Panc1 (cell line): ENCODE measurements at regions not wholly inside any gene's neighbourhood (a gene's known extent, or its start where the extent isn't known, plus 50 kb on each side); places are given as distances from the start of the nearest gene placed in this dataset.

Source experiments
- ATAC-seq: fragments of 200-7000 bp; cut with Tn5 transposase; 2 replicates; pipeline ENCODE4 v1.9.1; 2020; ENCODE audit warnings: mild to moderate bottlenecking, moderate library complexity
- BruUV-seq: library from RNA; stranded (reverse); fragments of 400-500 nt; replicated peaks from 2 replicates; lab custom pipeline; 2021; lab: Mats Ljungman, UMichigan
- CTCF ChIA-PET: fragments of 300-600 bp; sonication (Branson Sonifier 250); formaldehyde crosslinking; loops from one replicate; lab custom pipeline; 2022; ENCODE audit warnings: antibody characterized with exemption; lab: Charles Lee
- POLR2A ChIA-PET: fragments of 300-600 bp; sonication (Branson Sonifier 250); formaldehyde crosslinking; loops from one replicate; lab custom pipeline; 2022; ENCODE audit warnings: antibody characterized with exemption; lab: Charles Lee
- DNase-seq: peaks from one replicate; pipeline ENCODE4 v3.0.0-alpha.2; 2010; ENCODE audit warnings: low read depth, low spot score
- H3K27ac ChIP-seq: 2 replicates; pipeline ENCODE4 v1.5.1; 2011; ENCODE audit warnings: mild to moderate bottlenecking, low read length, inconsistent platforms
- H3K27me3 ChIP-seq: fragments of 200-500 bp; sonication (Bioruptor generic); 2 replicates; pipeline ENCODE4 v1.6.0; 2014; ENCODE audit warnings: low read length, inconsistent platforms; ENCODE audit not compliant: control insufficient read depth, insufficient read depth
- H3K36me3 ChIP-seq: fragments of 200-500 bp; sonication (Bioruptor generic); 2 replicates; pipeline ENCODE4 v1.5.1; 2014; ENCODE audit warnings: inconsistent platforms, mild to moderate bottlenecking, low read length, moderate library complexity; ENCODE audit not compliant: control insufficient read depth, insufficient read depth
- H3K4me1 ChIP-seq: 2 replicates; pipeline ENCODE4 v1.5.1; 2011; ENCODE audit warnings: inconsistent platforms, mild to moderate bottlenecking, low read length, moderate library complexity; ENCODE audit not compliant: control insufficient read depth, insufficient read depth
- H3K4me3 ChIP-seq, 2 experiments: 2 replicates each; pipeline ENCODE4 v1.5.1; 2011 to 2012; ENCODE audit warnings: low read depth in 2 of 2, low read length in 2 of 2, mild to moderate bottlenecking in 2 of 2, inconsistent platforms in 1 of 2, moderate library complexity in 1 of 2
- H3K9me3 ChIP-seq: fragments of 200-500 bp; sonication (Bioruptor generic); 2 replicates; pipeline ENCODE4 v1.5.1; 2014; ENCODE audit warnings: low read depth, mild to moderate bottlenecking, inconsistent platforms, low read length, moderate library complexity; ENCODE audit not compliant: control insufficient read depth, insufficient read depth
- POLR2AphosphoS5 ChIP-seq: IDR thresholded peaks from 2 replicates; pipeline ENCODE4 v1.6.1; 2012; ENCODE audit warnings: mild to moderate bottlenecking, low read depth, low read length, moderate library complexity
- SIN3A ChIP-seq: IDR thresholded peaks from 2 replicates; pipeline ENCODE4 v1.6.1; 2012; ENCODE audit warnings: low read depth, mild to moderate bottlenecking, low read length, moderate library complexity, borderline replicate concordance; ENCODE audit not compliant: insufficient read depth
- TCF7L2 ChIP-seq: IDR thresholded peaks from 2 replicates; pipeline ENCODE4 v1.6.1; 2011; ENCODE audit warnings: mild to moderate bottlenecking, low read depth, low read length, inconsistent platforms
- in situ Hi-C: cut with HindIII; loops from 2 replicates; pipeline ENCODE4 v1.10.0; 2016; ENCODE audit warnings: low sequenced_read_pairs, low pct_unique_long_range_greater_than_20kb
- intact Hi-C: fragments of 100-400 bp; cut with micrococcal nuclease; formaldehyde crosslinking; loops from one replicate; pipeline ENCODE4 v1.10.0; 2022; ENCODE audit not compliant: unreplicated experiment
- TF ChIP-seq, protein P1 (sequence below): fragments of 450-650 bp; IDR thresholded peaks from 2 replicates; pipeline ENCODE4 v1.5.1; 2017; ENCODE audit warnings: mild to moderate bottlenecking
- TF ChIP-seq, protein P2 (sequence below), 2 experiments: IDR thresholded peaks; 2 replicates each; pipeline ENCODE4 v1.6.1; 2011 to 2012; ENCODE audit warnings: low read depth in 2 of 2, control low read depth in 1 of 2, low read length in 1 of 2, mild to moderate bottlenecking in 1 of 2, moderate library complexity in 1 of 2; ENCODE audit not compliant: insufficient read depth in 1 of 2

DNA sequence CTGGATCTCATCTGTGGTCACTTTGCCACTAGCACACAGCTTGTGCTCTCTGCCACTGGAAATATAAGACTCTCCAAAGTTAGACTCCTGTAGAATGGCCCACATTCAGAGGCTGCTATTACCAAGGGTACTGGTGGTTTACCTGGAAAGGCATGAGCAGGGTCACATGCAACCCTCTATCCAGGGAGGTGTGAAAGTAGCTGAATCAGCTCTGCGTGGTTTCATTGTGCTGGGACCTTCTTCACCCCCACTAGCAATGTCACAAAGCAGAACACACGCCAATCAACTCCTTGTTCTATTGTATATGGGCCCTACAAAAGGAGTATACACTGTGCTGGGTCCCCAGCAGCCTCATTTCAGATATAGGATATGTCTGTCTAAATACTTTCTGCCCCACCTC, 353.6 kb upstream of the AUTS2 start:
- ChIA-PET POLR2A (no interaction called here), CTCF (no interaction called here)
- Histone ChIP-seq H3K9me3 (no peaks in the 10 kb centered on the region), H3K27ac (no peak overlapping the region), H3K27me3 (no peaks in the 10 kb centered on the region), H3K36me3 (no peaks in the 10 kb centered on the region), H3K4me1 (no peaks in the 10 kb centered on the region), H3K4me3 (no peak overlapping the region)
- in situ Hi-C loops: no loop called here
- TF ChIP-seq POLR2AphosphoS5 (no peak), SIN3A (no peak), TCF7L2 (no peak)
- TF ChIP-seq, protein P1, sequence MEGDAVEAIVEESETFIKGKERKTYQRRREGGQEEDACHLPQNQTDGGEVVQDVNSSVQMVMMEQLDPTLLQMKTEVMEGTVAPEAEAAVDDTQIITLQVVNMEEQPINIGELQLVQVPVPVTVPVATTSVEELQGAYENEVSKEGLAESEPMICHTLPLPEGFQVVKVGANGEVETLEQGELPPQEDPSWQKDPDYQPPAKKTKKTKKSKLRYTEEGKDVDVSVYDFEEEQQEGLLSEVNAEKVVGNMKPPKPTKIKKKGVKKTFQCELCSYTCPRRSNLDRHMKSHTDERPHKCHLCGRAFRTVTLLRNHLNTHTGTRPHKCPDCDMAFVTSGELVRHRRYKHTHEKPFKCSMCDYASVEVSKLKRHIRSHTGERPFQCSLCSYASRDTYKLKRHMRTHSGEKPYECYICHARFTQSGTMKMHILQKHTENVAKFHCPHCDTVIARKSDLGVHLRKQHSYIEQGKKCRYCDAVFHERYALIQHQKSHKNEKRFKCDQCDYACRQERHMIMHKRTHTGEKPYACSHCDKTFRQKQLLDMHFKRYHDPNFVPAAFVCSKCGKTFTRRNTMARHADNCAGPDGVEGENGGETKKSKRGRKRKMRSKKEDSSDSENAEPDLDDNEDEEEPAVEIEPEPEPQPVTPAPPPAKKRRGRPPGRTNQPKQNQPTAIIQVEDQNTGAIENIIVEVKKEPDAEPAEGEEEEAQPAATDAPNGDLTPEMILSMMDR: no peak
- TF ChIP-seq, protein P2, sequence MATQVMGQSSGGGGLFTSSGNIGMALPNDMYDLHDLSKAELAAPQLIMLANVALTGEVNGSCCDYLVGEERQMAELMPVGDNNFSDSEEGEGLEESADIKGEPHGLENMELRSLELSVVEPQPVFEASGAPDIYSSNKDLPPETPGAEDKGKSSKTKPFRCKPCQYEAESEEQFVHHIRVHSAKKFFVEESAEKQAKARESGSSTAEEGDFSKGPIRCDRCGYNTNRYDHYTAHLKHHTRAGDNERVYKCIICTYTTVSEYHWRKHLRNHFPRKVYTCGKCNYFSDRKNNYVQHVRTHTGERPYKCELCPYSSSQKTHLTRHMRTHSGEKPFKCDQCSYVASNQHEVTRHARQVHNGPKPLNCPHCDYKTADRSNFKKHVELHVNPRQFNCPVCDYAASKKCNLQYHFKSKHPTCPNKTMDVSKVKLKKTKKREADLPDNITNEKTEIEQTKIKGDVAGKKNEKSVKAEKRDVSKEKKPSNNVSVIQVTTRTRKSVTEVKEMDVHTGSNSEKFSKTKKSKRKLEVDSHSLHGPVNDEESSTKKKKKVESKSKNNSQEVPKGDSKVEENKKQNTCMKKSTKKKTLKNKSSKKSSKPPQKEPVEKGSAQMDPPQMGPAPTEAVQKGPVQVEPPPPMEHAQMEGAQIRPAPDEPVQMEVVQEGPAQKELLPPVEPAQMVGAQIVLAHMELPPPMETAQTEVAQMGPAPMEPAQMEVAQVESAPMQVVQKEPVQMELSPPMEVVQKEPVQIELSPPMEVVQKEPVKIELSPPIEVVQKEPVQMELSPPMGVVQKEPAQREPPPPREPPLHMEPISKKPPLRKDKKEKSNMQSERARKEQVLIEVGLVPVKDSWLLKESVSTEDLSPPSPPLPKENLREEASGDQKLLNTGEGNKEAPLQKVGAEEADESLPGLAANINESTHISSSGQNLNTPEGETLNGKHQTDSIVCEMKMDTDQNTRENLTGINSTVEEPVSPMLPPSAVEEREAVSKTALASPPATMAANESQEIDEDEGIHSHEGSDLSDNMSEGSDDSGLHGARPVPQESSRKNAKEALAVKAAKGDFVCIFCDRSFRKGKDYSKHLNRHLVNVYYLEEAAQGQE (IDR thresholded peaks at IDR 0.05; ENCODE audit: insufficient read depth in 1 of 2, low read depth in 2 of 2, low read length in 1 of 2): no peak
- DNase-seq (no peak), ATAC-seq (no peak)
- no TSS peak for BruUV-seq
- intact Hi-C loops: no loop called here

DNA sequence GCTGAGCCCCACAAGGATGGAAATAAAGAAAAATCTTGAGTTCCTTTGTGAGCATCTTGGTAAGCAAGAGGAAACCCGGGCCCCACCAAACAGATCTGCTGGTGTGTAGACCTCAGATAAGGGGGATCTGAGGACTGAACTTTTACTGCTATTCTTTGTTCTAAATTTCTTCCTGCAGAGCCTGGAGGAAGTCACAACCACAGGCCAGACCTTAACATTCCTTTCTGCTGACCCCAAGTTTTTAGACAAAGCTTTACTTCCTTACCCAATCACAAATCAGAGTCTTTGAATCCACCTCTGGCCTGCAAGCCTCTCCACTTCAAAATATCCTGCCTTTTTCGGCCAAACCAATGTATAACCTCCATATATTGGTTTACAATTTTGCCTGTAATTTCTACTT, 352.6 kb upstream of the AUTS2 start:
- DNase-seq (no peak), ATAC-seq (no peak)
- intact Hi-C loops (no loop called here), in situ Hi-C loops (no loop called here)
- no peak overlapping the region for H3K27ac ChIP-seq
- ChIA-PET CTCF (no interaction called here), POLR2A (no interaction called here)
- no peaks in the 10 kb centered on the region for H3K4me1 ChIP-seq
- H3K27me3 ChIP-seq: no peaks in the 10 kb centered on the region
- no peaks in the 10 kb centered on the region for H3K36me3 ChIP-seq
- no TSS peak for BruUV-seq
- no peaks in the 10 kb centered on the region for H3K9me3 ChIP-seq
- no peak for TF ChIP-seq SIN3A
- TF ChIP-seq TCF7L2: no peak
- TF ChIP-seq, protein P1: no peak
- TF ChIP-seq POLR2AphosphoS5: no peak
- TF ChIP-seq, protein P2 (IDR thresholded peaks at IDR 0.05; ENCODE audit: insufficient read depth in 1 of 2, low read depth in 2 of 2, low read length in 1 of 2): no peak
- no peak overlapping the region for H3K4me3 ChIP-seq
